ENCODE measurements at regions not wholly inside any gene's neighbourhood (a gene's known extent, or its start where the extent isn't known, plus 50 kb on each side); places are given as distances from the start of the nearest gene placed in this dataset.

DNA sequence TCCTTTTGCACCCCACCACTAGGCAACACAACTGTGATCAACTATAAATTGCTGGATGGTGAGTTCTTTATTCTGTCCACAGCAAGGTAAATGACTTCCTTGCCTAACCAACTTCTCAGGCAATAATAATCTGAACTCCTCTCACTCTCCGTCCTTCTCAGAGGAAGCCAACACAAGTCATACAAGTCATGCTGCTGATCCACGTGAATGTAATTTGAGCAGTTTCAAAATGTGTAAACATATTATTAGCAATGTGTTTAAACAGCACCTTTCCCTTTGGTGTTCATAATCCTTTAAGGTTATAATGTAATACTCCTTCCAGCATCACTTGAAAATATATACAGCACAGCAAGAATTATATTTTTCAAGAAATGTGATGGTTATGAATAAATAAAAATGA lies 127.9 kb downstream of the QRSL1 start:
- TF ChIP-seq TAF7 (tag; IDR thresholded peaks at IDR 0.05) (no peak), ZC3H4 (CRISPR knock-in tag; IDR thresholded peaks at IDR 0.05; ENCODE audit: borderline replicate concordance) (no peak), ZFP1 (CRISPR knock-in tag; IDR thresholded peaks at IDR 0.05) (no peak), ZBTB7A (IDR thresholded peaks at IDR 0.05; ENCODE audit: borderline replicate concordance, control insufficient read depth, low read depth, low read length) (no peak), KLF16 (IDR thresholded peaks at IDR 0.05) (no peak)
- TF ChIP-seq, protein P1, sequence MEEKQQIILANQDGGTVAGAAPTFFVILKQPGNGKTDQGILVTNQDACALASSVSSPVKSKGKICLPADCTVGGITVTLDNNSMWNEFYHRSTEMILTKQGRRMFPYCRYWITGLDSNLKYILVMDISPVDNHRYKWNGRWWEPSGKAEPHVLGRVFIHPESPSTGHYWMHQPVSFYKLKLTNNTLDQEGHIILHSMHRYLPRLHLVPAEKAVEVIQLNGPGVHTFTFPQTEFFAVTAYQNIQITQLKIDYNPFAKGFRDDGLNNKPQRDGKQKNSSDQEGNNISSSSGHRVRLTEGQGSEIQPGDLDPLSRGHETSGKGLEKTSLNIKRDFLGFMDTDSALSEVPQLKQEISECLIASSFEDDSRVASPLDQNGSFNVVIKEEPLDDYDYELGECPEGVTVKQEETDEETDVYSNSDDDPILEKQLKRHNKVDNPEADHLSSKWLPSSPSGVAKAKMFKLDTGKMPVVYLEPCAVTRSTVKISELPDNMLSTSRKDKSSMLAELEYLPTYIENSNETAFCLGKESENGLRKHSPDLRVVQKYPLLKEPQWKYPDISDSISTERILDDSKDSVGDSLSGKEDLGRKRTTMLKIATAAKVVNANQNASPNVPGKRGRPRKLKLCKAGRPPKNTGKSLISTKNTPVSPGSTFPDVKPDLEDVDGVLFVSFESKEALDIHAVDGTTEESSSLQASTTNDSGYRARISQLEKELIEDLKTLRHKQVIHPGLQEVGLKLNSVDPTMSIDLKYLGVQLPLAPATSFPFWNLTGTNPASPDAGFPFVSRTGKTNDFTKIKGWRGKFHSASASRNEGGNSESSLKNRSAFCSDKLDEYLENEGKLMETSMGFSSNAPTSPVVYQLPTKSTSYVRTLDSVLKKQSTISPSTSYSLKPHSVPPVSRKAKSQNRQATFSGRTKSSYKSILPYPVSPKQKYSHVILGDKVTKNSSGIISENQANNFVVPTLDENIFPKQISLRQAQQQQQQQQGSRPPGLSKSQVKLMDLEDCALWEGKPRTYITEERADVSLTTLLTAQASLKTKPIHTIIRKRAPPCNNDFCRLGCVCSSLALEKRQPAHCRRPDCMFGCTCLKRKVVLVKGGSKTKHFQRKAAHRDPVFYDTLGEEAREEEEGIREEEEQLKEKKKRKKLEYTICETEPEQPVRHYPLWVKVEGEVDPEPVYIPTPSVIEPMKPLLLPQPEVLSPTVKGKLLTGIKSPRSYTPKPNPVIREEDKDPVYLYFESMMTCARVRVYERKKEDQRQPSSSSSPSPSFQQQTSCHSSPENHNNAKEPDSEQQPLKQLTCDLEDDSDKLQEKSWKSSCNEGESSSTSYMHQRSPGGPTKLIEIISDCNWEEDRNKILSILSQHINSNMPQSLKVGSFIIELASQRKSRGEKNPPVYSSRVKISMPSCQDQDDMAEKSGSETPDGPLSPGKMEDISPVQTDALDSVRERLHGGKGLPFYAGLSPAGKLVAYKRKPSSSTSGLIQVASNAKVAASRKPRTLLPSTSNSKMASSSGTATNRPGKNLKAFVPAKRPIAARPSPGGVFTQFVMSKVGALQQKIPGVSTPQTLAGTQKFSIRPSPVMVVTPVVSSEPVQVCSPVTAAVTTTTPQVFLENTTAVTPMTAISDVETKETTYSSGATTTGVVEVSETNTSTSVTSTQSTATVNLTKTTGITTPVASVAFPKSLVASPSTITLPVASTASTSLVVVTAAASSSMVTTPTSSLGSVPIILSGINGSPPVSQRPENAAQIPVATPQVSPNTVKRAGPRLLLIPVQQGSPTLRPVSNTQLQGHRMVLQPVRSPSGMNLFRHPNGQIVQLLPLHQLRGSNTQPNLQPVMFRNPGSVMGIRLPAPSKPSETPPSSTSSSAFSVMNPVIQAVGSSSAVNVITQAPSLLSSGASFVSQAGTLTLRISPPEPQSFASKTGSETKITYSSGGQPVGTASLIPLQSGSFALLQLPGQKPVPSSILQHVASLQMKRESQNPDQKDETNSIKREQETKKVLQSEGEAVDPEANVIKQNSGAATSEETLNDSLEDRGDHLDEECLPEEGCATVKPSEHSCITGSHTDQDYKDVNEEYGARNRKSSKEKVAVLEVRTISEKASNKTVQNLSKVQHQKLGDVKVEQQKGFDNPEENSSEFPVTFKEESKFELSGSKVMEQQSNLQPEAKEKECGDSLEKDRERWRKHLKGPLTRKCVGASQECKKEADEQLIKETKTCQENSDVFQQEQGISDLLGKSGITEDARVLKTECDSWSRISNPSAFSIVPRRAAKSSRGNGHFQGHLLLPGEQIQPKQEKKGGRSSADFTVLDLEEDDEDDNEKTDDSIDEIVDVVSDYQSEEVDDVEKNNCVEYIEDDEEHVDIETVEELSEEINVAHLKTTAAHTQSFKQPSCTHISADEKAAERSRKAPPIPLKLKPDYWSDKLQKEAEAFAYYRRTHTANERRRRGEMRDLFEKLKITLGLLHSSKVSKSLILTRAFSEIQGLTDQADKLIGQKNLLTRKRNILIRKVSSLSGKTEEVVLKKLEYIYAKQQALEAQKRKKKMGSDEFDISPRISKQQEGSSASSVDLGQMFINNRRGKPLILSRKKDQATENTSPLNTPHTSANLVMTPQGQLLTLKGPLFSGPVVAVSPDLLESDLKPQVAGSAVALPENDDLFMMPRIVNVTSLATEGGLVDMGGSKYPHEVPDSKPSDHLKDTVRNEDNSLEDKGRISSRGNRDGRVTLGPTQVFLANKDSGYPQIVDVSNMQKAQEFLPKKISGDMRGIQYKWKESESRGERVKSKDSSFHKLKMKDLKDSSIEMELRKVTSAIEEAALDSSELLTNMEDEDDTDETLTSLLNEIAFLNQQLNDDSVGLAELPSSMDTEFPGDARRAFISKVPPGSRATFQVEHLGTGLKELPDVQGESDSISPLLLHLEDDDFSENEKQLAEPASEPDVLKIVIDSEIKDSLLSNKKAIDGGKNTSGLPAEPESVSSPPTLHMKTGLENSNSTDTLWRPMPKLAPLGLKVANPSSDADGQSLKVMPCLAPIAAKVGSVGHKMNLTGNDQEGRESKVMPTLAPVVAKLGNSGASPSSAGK (IDR thresholded peaks at IDR 0.05), result 0 out of 2 replicates have a peak, but pooled peaks have one; percentile 23
- TF ChIP-seq, protein P2, sequence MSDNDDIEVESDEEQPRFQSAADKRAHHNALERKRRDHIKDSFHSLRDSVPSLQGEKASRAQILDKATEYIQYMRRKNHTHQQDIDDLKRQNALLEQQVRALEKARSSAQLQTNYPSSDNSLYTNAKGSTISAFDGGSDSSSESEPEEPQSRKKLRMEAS (CRISPR knock-in tag; IDR thresholded peaks at IDR 0.05), result no peak
- TF ChIP-seq, protein P3, sequence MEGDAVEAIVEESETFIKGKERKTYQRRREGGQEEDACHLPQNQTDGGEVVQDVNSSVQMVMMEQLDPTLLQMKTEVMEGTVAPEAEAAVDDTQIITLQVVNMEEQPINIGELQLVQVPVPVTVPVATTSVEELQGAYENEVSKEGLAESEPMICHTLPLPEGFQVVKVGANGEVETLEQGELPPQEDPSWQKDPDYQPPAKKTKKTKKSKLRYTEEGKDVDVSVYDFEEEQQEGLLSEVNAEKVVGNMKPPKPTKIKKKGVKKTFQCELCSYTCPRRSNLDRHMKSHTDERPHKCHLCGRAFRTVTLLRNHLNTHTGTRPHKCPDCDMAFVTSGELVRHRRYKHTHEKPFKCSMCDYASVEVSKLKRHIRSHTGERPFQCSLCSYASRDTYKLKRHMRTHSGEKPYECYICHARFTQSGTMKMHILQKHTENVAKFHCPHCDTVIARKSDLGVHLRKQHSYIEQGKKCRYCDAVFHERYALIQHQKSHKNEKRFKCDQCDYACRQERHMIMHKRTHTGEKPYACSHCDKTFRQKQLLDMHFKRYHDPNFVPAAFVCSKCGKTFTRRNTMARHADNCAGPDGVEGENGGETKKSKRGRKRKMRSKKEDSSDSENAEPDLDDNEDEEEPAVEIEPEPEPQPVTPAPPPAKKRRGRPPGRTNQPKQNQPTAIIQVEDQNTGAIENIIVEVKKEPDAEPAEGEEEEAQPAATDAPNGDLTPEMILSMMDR (IDR thresholded peaks at IDR 0.05 in 2 of 3, conservative IDR thresholded peaks at IDR 0.05 in 1 of 3; ENCODE audit: insufficient read depth in 2 of 3, low read depth in 1 of 3, low read length in 3 of 3), result no peak

All from K562 (cell line).